MCF 10A (cell line): ENCODE measurements at regions not wholly inside any gene's neighbourhood (a gene's known extent, or its start where the extent isn't known, plus 50 kb on each side); places are given as distances from the start of the nearest gene placed in this dataset.

Source experiments
- BruUV-seq: library from RNA; stranded (reverse); fragments of 400-500 nt; replicated peaks from 2 replicates; lab custom pipeline; 2021; lab: Mats Ljungman, UMichigan
- CTCF ChIA-PET: fragments of 300-600 bp; sonication (Branson Sonifier 250); formaldehyde crosslinking; extraction: SDS; loops from one replicate; lab custom pipeline; 2021; ENCODE audit warnings: antibody characterized with exemption, inconsistent platforms; lab: Yijun Ruan, JAX
- POLR2A ChIA-PET: fragments of 300-600, 350-650 bp; sonication (Branson Sonifier 250); formaldehyde crosslinking; extraction: SDS; loops from one replicate; lab custom pipeline; 2020; ENCODE audit warnings: antibody characterized with exemption, inconsistent platforms; lab: Yijun Ruan, JAX
- DNase-seq: peaks from one replicate; pipeline ENCODE4 v3.0.0-alpha.2; 2018; ENCODE audit not compliant: unreplicated experiment
- H3K27ac Mint-ChIP-seq: one replicate; pipeline ENCODE4 v1.8.0; 2022; ENCODE audit warnings: mild to moderate bottlenecking, low read depth, mixed read lengths; ENCODE audit not compliant: unreplicated experiment
- H3K27me3 Mint-ChIP-seq: one replicate; pipeline ENCODE4 v1.8.0; 2022; ENCODE audit warnings: mixed read lengths; ENCODE audit not compliant: insufficient read depth, unreplicated experiment
- H3K36me3 Mint-ChIP-seq: one replicate; pipeline ENCODE4 v1.8.0; 2022; ENCODE audit warnings: mild to moderate bottlenecking, moderate library complexity, mixed read lengths; ENCODE audit not compliant: insufficient read depth, unreplicated experiment
- H3K4me1 Mint-ChIP-seq: one replicate; pipeline ENCODE4 v1.8.0; 2022; ENCODE audit warnings: mixed read lengths; ENCODE audit not compliant: insufficient read depth, unreplicated experiment
- H3K4me3 Mint-ChIP-seq: one replicate; pipeline ENCODE4 v1.8.0; 2022; ENCODE audit warnings: mild to moderate bottlenecking, moderate library complexity, mixed read lengths; ENCODE audit not compliant: unreplicated experiment
- H3K9me3 Mint-ChIP-seq: one replicate; pipeline ENCODE4 v1.8.0; 2022; ENCODE audit warnings: mixed read lengths; ENCODE audit not compliant: unreplicated experiment
- intact Hi-C: fragments of 100-400 bp; cut with micrococcal nuclease; formaldehyde crosslinking; loops from 2 replicates; pipeline ENCODE4 v1.14.1; 2022
- TF ChIP-seq, protein P1 (sequence below): fragments of 200-600 bp; IDR thresholded peaks from one replicate; pipeline ENCODE4 v1.8.0; 2022; ENCODE audit warnings: antibody characterized with exemption, mild to moderate bottlenecking; ENCODE audit not compliant: unreplicated experiment

DNA sequence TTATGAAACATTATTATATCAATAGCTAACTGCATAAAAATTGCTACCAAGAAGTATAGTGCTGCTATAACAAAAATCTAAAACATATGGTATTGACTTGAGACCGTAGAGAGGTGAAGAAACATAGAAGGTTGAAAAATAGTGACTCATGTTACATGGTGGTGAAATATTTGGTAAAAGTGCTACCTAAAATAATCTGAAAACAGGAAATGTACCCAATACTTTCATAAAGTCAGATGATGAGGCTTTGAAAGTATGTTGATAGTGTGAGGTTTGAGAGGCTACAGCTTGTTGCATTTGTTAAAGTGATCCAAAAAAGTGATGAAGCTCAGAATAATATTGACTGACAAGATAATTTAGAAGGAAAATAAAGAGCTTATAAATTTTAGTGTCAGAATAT, 718.7 kb upstream of the SLC8A1 start:
- no peaks in the 10 kb centered on the region for H3K36me3 Mint-ChIP-seq
- TF ChIP-seq, protein P1, sequence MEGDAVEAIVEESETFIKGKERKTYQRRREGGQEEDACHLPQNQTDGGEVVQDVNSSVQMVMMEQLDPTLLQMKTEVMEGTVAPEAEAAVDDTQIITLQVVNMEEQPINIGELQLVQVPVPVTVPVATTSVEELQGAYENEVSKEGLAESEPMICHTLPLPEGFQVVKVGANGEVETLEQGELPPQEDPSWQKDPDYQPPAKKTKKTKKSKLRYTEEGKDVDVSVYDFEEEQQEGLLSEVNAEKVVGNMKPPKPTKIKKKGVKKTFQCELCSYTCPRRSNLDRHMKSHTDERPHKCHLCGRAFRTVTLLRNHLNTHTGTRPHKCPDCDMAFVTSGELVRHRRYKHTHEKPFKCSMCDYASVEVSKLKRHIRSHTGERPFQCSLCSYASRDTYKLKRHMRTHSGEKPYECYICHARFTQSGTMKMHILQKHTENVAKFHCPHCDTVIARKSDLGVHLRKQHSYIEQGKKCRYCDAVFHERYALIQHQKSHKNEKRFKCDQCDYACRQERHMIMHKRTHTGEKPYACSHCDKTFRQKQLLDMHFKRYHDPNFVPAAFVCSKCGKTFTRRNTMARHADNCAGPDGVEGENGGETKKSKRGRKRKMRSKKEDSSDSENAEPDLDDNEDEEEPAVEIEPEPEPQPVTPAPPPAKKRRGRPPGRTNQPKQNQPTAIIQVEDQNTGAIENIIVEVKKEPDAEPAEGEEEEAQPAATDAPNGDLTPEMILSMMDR, result no peak
- no peaks in the 10 kb centered on the region for H3K9me3 Mint-ChIP-seq
- intact Hi-C loops, result no loop called here
- no peak overlapping the region for H3K4me3 Mint-ChIP-seq
- CTCF ChIA-PET, result interaction anchor here (0.6 kb wide), 1 partner anchor 10 kb away, joined by 3 read pairs; no protein-coding TSS in a partner anchor
- peak; percentile 5 for DNase-seq
- H3K27me3 Mint-ChIP-seq, result peaks cover 9% of the 10 kb centered on the region
- no peak overlapping the region for H3K27ac Mint-ChIP-seq
- no peaks in the 10 kb centered on the region for H3K4me1 Mint-ChIP-seq
- no TSS peak for BruUV-seq
- POLR2A ChIA-PET, result interaction anchor here (0.5 kb wide), 1 partner anchor 53 kb away, joined by 3 read pairs; no protein-coding TSS in a partner anchor

DNA sequence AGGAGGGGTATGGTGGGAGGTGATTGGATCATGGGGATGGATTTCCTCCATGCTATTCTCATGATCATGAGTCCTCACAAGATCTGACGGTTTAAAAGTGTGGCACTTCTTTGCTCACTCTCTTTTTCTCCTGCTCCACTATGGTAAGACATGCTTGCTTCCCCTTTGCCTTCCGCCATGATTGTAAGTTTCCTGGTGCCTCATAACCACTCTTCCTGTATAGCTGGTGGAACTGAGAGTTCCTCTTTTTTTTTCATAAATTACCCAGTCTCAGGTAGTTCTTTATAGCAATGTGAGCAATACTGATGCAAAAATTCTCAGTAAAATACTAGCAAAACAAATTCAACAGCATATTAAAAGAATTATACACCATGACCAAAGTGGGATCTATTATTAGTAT, 728.5 kb upstream of the SLC8A1 start:
- no peak overlapping the region for H3K27ac Mint-ChIP-seq
- intact Hi-C loops, result no loop called here
- TF ChIP-seq, protein P1, result no peak
- ChIA-PET POLR2A (no interaction called here), CTCF (no interaction called here)
- no peak overlapping the region for H3K4me3 Mint-ChIP-seq
- DNase-seq, result no peak
- H3K36me3 Mint-ChIP-seq, result no peaks in the 10 kb centered on the region
- BruUV-seq, result no TSS peak
- H3K27me3 Mint-ChIP-seq, result peaks cover 39% of the 10 kb centered on the region
- H3K9me3 Mint-ChIP-seq, result no peaks in the 10 kb centered on the region
- no peaks in the 10 kb centered on the region for H3K4me1 Mint-ChIP-seq

DNA sequence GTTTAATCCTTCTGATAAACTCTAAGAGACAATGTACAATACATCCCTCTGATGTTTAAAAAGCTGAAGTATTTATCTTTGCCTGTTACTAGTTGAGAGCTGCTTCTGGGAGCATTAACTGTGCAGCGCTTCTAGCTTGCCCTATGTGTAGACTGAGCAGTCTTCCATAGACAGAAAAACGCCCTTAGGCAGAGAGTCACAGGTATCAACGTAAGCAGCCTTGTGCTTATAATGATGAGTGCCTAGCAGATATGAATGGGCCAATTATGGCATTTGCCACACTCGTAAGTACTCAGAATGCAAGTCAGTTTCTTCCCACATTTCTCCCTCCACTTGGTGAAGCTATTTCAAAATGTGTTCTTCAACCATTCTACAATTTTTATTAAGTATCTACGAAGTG, 731.1 kb upstream of the SLC8A1 start:
- POLR2A ChIA-PET, result no interaction called here
- Mint-ChIP-seq H3K27me3 (peaks cover 46% of the 10 kb centered on the region), H3K4me3 (no peak overlapping the region), H3K4me1 (no peaks in the 10 kb centered on the region), H3K9me3 (no peaks in the 10 kb centered on the region), H3K27ac (no peak overlapping the region), H3K36me3 (no peaks in the 10 kb centered on the region)
- BruUV-seq, result no TSS peak
- CTCF ChIA-PET, result no interaction called here
- TF ChIP-seq, protein P1, result no peak
- intact Hi-C loops, result no loop called here
- DNase-seq, result no peak

DNA sequence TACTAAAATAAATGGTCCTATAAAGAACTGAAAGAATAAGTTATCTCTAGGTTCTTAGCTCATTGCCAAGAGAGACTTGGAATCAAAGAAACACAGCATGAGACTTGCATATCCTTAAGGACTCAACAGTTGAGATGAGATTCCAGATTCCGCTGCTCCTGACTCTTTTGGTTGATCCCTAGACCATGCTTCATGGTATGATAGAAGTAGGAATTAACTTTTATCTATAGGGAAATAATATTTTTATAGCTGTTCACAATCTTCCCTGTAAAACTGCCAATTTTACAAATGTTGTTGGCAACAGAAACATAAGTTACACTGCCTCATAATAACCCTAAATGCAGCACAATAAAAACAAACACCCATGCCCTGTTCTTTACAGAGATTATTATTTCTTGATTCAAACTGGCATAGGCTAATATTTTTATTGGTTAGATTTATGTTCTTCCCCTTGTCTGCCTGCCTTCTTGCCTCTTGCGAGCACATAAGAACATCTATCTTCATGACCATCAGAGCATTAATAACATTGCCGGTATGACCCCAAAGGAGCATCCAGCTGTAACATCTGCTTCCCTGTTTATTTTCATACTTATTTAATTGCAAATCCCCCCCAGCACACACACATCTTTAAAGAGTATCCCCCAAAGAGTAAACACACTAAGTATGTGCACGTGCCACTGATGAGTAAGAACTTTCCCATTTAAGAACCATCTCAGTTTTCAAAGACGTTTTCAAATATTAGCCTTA, 735.7 kb upstream of the SLC8A1 start:
- DNase-seq, result no peak
- no peak overlapping the region for H3K4me3 Mint-ChIP-seq
- H3K27me3 Mint-ChIP-seq, result peaks cover 69% of the 10 kb centered on the region
- TF ChIP-seq, protein P1, result no peak
- ChIA-PET POLR2A (no interaction called here), CTCF (interaction anchor here (1.2 kb wide), 1 partner anchor 171 kb away, joined by 3 read pairs; no protein-coding TSS in a partner anchor)
- intact Hi-C loops, result no loop called here
- no peak overlapping the region for H3K27ac Mint-ChIP-seq
- no peaks in the 10 kb centered on the region for H3K36me3 Mint-ChIP-seq
- no TSS peak for BruUV-seq
- H3K4me1 Mint-ChIP-seq, result no peaks in the 10 kb centered on the region
- H3K9me3 Mint-ChIP-seq, result no peaks in the 10 kb centered on the region
